KG1 (cell line): ENCODE measurements at regions not wholly inside any gene's neighbourhood (a gene's known extent, or its start where the extent isn't known, plus 50 kb on each side); places are given as distances from the start of the nearest gene placed in this dataset.

ENCODE experiments used
- DNase-seq: peaks from one replicate; lab custom pipeline; 2025; lab: John Stamatoyannopoulos, UW

GRCh38 chr6:8530785-8531435 is 95.6 kb upstream of the SLC35B3 start:
- no peak for DNase-seq

DNA sequence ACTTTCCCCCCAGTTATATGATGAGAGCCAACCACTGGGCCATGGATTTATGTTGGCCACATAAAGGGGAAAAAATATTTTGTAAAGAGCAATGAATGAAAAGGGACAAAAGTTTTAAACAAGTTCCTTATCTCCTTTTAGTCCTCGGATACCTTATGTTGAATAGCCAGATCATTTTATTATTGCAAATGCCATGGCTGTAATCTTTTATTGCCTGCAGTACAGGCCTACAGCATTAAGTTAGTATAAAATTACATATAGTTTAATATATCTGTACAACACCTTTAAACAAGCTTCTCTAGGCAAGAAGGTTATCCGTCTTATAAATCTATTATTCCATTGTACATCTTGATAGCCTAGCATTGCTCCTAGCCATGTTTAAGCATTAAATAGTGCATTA is 93.9 kb upstream of the SLC35B3 start:
- DNase-seq, result no peak

DNA sequence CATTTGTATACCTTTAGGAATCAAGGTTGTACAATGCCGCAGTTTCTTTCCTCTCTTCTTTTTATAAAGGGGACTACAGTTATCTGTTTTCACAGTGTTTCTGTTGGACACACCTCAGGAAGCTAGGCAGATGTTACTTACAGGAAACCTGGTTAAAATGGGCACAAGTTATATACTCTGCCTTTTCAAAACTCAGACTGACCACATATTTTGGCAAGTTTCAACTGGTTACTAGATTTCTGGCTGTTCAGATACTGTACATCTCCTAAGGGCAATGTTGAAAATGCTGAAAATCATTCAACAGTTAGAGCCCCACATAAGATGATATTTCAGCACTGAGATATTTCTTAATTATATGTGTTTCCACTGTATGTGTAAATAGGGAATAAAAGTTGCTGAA is 92.5 kb upstream of the SLC35B3 start:
- DNase-seq, result no peak

DNA sequence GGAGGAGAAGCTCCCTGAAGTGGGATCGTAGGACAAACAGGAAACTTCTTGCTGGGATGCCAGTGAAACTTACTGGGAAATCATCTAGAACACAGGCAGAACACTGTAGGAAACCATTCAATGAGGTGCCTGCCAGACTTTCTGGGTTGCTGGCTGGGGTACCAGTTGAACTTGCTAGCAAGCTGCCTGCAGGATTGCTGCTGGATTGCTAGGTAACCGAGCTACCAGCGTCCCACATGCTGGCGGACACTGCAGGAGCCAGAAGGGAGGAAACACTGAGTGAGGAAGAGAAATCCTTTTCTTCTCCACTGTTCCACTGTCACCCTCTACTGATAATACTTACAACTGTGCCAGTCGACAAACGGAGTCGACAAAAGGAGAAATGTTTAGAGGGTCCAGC is 91.3 kb upstream of the SLC35B3 start:
- DNase-seq, result no peak

GRCh38 chr6:8525370-8525769 is 90.0 kb upstream of the SLC35B3 start:
- DNase-seq, result no peak

- no peak for DNase-seq
These were observed 77.8 kb upstream of the SLC35B3 start for GRCh38 chr6:8513174-8513573.

- DNase-seq, result no peak
These were observed 71.9 kb upstream of the SLC35B3 start for GRCh38 chr6:8507286-8507685.

DNA sequence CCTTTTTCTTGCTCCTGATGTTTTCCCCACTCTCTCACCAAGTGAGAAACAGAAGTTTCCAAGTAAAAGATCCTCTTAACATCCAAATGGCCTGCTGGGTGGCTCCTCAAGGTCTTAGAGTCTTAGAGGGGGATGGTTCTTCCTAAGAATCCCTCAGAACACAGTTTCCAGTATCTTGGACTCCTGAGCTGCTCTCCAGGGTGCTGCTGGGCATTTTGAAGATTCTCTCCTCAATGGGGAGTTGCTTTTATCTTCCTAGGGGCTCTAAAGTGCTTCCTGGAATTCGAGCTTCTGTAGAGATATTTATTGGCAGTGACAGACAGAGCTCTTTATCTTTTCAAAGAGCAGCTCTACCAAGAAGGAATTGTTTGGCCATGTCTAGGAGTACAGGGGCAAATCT is 70.8 kb upstream of the SLC35B3 start:
- DNase-seq, result no peak

- DNase-seq, result no peak
These were observed 64.2 kb upstream of the SLC35B3 start for GRCh38 chr6:8499540-8499939.

DNA sequence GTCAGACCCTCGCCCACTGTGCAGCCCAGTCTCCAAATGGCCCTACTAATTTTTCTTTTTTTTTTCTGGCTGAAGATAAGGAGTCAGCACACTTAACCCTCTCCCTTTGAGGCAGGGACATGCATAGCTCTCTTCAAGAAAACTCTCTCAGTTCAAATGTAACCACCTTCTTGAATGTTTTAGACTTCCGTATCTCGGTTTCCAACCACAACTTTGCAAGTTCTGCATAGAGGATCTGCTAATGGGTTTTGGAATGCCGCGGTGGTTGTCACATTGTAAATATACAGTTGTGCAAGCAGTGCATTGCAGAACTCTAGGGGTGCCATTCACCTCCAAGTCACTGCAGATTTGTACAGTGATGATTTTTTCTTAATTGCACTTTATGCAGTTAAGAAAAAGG is 59.4 kb upstream of the SLC35B3 start:
- DNase-seq, result no peak

GRCh38 chr6:8492536-8493133 is 57.3 kb upstream of the SLC35B3 start:
- DNase-seq, result no peak
